HUES48 (cell line): ENCODE measurements at regions not wholly inside any gene's neighbourhood (a gene's known extent, or its start where the extent isn't known, plus 50 kb on each side); places are given as distances from the start of the nearest gene placed in this dataset.
"Not testable (repeated sequence)": the region's sequence is repeated elsewhere in the genome, so short reads cannot be mapped to it uniquely, and the experiment has no call there.

ENCODE experiments used
- H3K27ac ChIP-seq: one replicate; pipeline ENCODE4 v1.7.0; 2013; ENCODE audit warnings: low read depth, low read length, inconsistent platforms
- H3K27me3 ChIP-seq: 2 replicates; pipeline ENCODE4 v1.6.1; 2013; ENCODE audit warnings: mild to moderate bottlenecking, low read length; ENCODE audit not compliant: control insufficient read depth, insufficient read depth
- H3K36me3 ChIP-seq: 2 replicates; pipeline ENCODE4 v1.6.1; 2013; ENCODE audit warnings: low read length; ENCODE audit not compliant: control insufficient read depth, insufficient read depth
- H3K4me1 ChIP-seq: 2 replicates; pipeline ENCODE4 v1.6.1; 2013; ENCODE audit warnings: mild to moderate bottlenecking, low read length; ENCODE audit not compliant: control insufficient read depth, insufficient read depth
- H3K4me3 ChIP-seq: 2 replicates; pipeline ENCODE4 v1.5.1; 2013; ENCODE audit warnings: mild to moderate bottlenecking, low read depth, low read length
- H3K9ac ChIP-seq: 2 replicates; pipeline ENCODE4 v1.6.1; 2013; ENCODE audit warnings: mild to moderate bottlenecking, low read depth, low read length, moderate library complexity
- H3K9me3 ChIP-seq: 2 replicates; pipeline ENCODE4 v1.6.1; 2013; ENCODE audit warnings: low read length; ENCODE audit not compliant: control insufficient read depth, insufficient read depth

- not testable (repeated sequence) for H3K9ac ChIP-seq, H3K27ac ChIP-seq, H3K27me3 ChIP-seq, H3K4me3 ChIP-seq, H3K9me3 ChIP-seq, H3K36me3 ChIP-seq, H3K4me1 ChIP-seq
Observed at GRCh38 chr1:149418782-149419181, 56.1 kb upstream of the NBPF19 start.

GRCh38 chr1:149423122-149423521 lies 51.7 kb upstream of the NBPF19 start:
- not testable (repeated sequence) for H3K27ac ChIP-seq, H3K4me1 ChIP-seq, H3K36me3 ChIP-seq, H3K4me3 ChIP-seq, H3K9ac ChIP-seq, H3K27me3 ChIP-seq, H3K9me3 ChIP-seq
